H9 (cell line): ENCODE measurements at regions not wholly inside any gene's neighbourhood (a gene's known extent, or its start where the extent isn't known, plus 50 kb on each side); places are given as distances from the start of the nearest gene placed in this dataset.

Experiments used
- DNase-seq: peaks from one replicate; pipeline ENCODE4 v3.0.0-alpha.2; 2017
- H2AFZ ChIP-seq: one replicate; pipeline ENCODE4 v1.6.1; 2013; ENCODE audit warnings: mild to moderate bottlenecking, low read length, control low read depth, moderate library complexity
- H2AK5ac ChIP-seq: 2 replicates; pipeline ENCODE4 v1.6.1; 2013; ENCODE audit warnings: low read length, control low read depth, mixed read lengths; ENCODE audit not compliant: insufficient read length
- H2BK120ac ChIP-seq: one replicate; pipeline ENCODE4 v1.6.1; 2013; ENCODE audit warnings: low read depth, mild to moderate bottlenecking, low read length, control low read depth, inconsistent platforms; ENCODE audit not compliant: poor library complexity, severe bottlenecking
- H2BK12ac ChIP-seq: 2 replicates; pipeline ENCODE4 v1.6.1; 2013; ENCODE audit warnings: low read length, control low read depth, mixed read lengths, low read depth; ENCODE audit not compliant: insufficient read length
- H2BK15ac ChIP-seq: 2 replicates; pipeline ENCODE4 v1.6.1; 2013; ENCODE audit warnings: low read depth, low read length, control low read depth
- H2BK20ac ChIP-seq: one replicate; pipeline ENCODE4 v1.6.1; 2013; ENCODE audit warnings: low read depth, mild to moderate bottlenecking, low read length, control low read depth, inconsistent platforms; ENCODE audit not compliant: poor library complexity, severe bottlenecking
- H2BK5ac ChIP-seq: 2 replicates; pipeline ENCODE4 v1.6.1; 2013; ENCODE audit warnings: low read length, control low read depth, mixed read lengths; ENCODE audit not compliant: insufficient read length
- H3K14ac ChIP-seq: 2 replicates; pipeline ENCODE4 v1.6.1; 2013; ENCODE audit warnings: low read length, control low read depth; ENCODE audit not compliant: insufficient read depth
- H3K18ac ChIP-seq: 2 replicates; pipeline ENCODE4 v1.6.1; 2013; ENCODE audit warnings: low read depth, mild to moderate bottlenecking, mixed read lengths, low read length, control low read depth; ENCODE audit not compliant: insufficient read length
- H3K23ac ChIP-seq: 2 replicates; pipeline ENCODE4 v1.6.1; 2013; ENCODE audit warnings: low read length, control low read depth, mixed read lengths, low read depth; ENCODE audit not compliant: insufficient read length
- H3K23me2 ChIP-seq: 2 replicates; pipeline ENCODE4 v1.6.1; 2013; ENCODE audit warnings: low read depth, mild to moderate bottlenecking, mixed read lengths, low read length, control low read depth; ENCODE audit not compliant: insufficient read length, poor library complexity, severe bottlenecking
- H3K27ac ChIP-seq: 2 replicates; pipeline ENCODE4 v1.5.1; 2013; ENCODE audit warnings: low read length, control low read depth, mixed read lengths, low read depth; ENCODE audit not compliant: insufficient read length
- H3K27me3 ChIP-seq: 2 replicates; pipeline ENCODE4 v1.6.1; 2013; ENCODE audit warnings: low read length, control low read depth, inconsistent platforms; ENCODE audit not compliant: insufficient read depth
- H3K4ac ChIP-seq: 2 replicates; pipeline ENCODE4 v1.6.1; 2013; ENCODE audit warnings: low read depth, mild to moderate bottlenecking, control low read depth, inconsistent platforms, low read length, moderate library complexity
- H3K4me1 ChIP-seq: 2 replicates; pipeline ENCODE4 v1.6.1; 2013; ENCODE audit warnings: low read length, control low read depth, inconsistent platforms; ENCODE audit not compliant: insufficient read depth
- H3K4me2 ChIP-seq: 2 replicates; pipeline ENCODE4 v1.6.1; 2013; ENCODE audit warnings: low read length, control low read depth, mixed read lengths; ENCODE audit not compliant: insufficient read length, insufficient read depth
- H3K56ac ChIP-seq: 2 replicates; pipeline ENCODE4 v1.6.1; 2013; ENCODE audit warnings: low read depth, mild to moderate bottlenecking, mixed read lengths, low read length, control low read depth; ENCODE audit not compliant: insufficient read length
- H3K79me1 ChIP-seq: 2 replicates; pipeline ENCODE4 v1.6.1; 2013; ENCODE audit warnings: low read depth, mild to moderate bottlenecking, moderate library complexity, low read length, control low read depth, inconsistent platforms; ENCODE audit not compliant: insufficient read depth, poor library complexity, severe bottlenecking
- H3K79me2 ChIP-seq: 2 replicates; pipeline ENCODE4 v1.6.1; 2013; ENCODE audit warnings: low read length, control low read depth, inconsistent platforms; ENCODE audit not compliant: insufficient read depth
- H3K9ac ChIP-seq: 2 replicates; pipeline ENCODE4 v1.6.1; 2013; ENCODE audit warnings: low read length, control low read depth, mixed read lengths; ENCODE audit not compliant: insufficient read length; ENCODE audit errors: extremely low read depth
- H3K9me3 ChIP-seq: one replicate; pipeline ENCODE4 v1.6.1; 2013; ENCODE audit warnings: low read depth, low read length, inconsistent platforms; ENCODE audit not compliant: control insufficient read depth
- H3T11ph ChIP-seq: one replicate; pipeline ENCODE4 v1.6.1; 2013; ENCODE audit warnings: mild to moderate bottlenecking, low read length, control low read depth, inconsistent platforms
- H4K20me1 ChIP-seq: one replicate; pipeline ENCODE4 v1.6.1; 2013; ENCODE audit not compliant: control insufficient read depth, insufficient read length, insufficient read depth
- H4K5ac ChIP-seq: 2 replicates; pipeline ENCODE4 v1.6.1; 2013; ENCODE audit warnings: low read depth, mild to moderate bottlenecking, mixed read lengths, low read length, control low read depth; ENCODE audit not compliant: insufficient read length
- H4K8ac ChIP-seq: replicated peaks from 2 replicates; pipeline ENCODE4 v1.6.1; 2013; ENCODE audit warnings: low read length, control low read depth, mixed read lengths, low read depth; ENCODE audit not compliant: insufficient read length
- H4K91ac ChIP-seq: 2 replicates; pipeline ENCODE4 v1.6.1; 2013; ENCODE audit warnings: low read depth, mild to moderate bottlenecking, moderate library complexity, mixed read lengths, low read length, control low read depth; ENCODE audit not compliant: insufficient read length
- H3K27ac Mint-ChIP-seq, 3 experiments: 2 replicates in 2 of 3; 3 replicates in 1 of 3; pipeline ENCODE4 v1.8.0; 2020 to 2021; ENCODE audit warnings: mixed read lengths in 3 of 3, mild to moderate bottlenecking in 1 of 3, moderate library complexity in 1 of 3
- H3K27me3 Mint-ChIP-seq: 2 replicates; pipeline ENCODE4 v1.8.0; 2021; ENCODE audit warnings: low read depth, mild to moderate bottlenecking, moderate library complexity, mixed read lengths
- H3K36me3 Mint-ChIP-seq, 3 experiments: 2 replicates in 2 of 3; 3 replicates in 1 of 3; pipeline ENCODE4 v1.8.0; 2020 to 2021; ENCODE audit warnings: low read depth in 3 of 3, mixed read lengths in 3 of 3; ENCODE audit not compliant: insufficient read depth in 1 of 3
- H3K4me1 Mint-ChIP-seq, 2 experiments: 2 replicates each; pipeline ENCODE4 v1.8.0; 2020; ENCODE audit warnings: mixed read lengths in 2 of 2
- H3K4me3 Mint-ChIP-seq, 2 experiments: 2 replicates in 1 of 2; 3 replicates in 1 of 2; pipeline ENCODE4 v1.8.0; 2020 to 2021; ENCODE audit warnings: mild to moderate bottlenecking in 2 of 2, mixed read lengths in 2 of 2, moderate library complexity in 1 of 2
- H3K9me3 Mint-ChIP-seq, 2 experiments: 2 replicates in 1 of 2; 3 replicates in 1 of 2; pipeline ENCODE4 v1.8.0; 2020; ENCODE audit warnings: mild to moderate bottlenecking in 2 of 2, mixed read lengths in 2 of 2, moderate library complexity in 1 of 2
- CTCF ChIP-seq: fragments of 200-600 bp; sonication (generic); conservative IDR thresholded peaks from 3 replicates; pipeline ENCODE4 v1.8.0; 2021; ENCODE audit warnings: antibody characterized with exemption, mild to moderate bottlenecking
- WGBS: extraction: QIAGEN DNeasy Blood & Tissue Kit; methylation state at CpG from one replicate; pipeline ENCODE4 v1.1.7; 2013; ENCODE audit warnings: missing lambda C conversion rate, low lambda C conversion rate, mixed read lengths; ENCODE audit not compliant: insufficient read length; ENCODE audit errors: extremely low coverage; 5-methylcytosine and 5-hydroxymethylcytosine counted together

- Histone ChIP-seq H3K4me1 (no peaks in the 10 kb centered on the region), H3K23ac (no peak overlapping the region), H3K4ac (no peak overlapping the region), H3K79me1 (no peaks in the 10 kb centered on the region), H3K9me3 (no peaks in the 10 kb centered on the region), H3K18ac (no peak overlapping the region), H2BK12ac (no peak overlapping the region), H3K9ac (no peak overlapping the region), H4K5ac (no peak overlapping the region), H3K27ac (no peak overlapping the region), H2BK5ac (no peak overlapping the region), H2AK5ac (no peak overlapping the region), H3K79me2 (no peaks in the 10 kb centered on the region), H3K56ac (no peak overlapping the region), H3K27me3 (no peaks in the 10 kb centered on the region), H4K8ac (no peak overlapping the region), H3K14ac (no peak overlapping the region), H2BK15ac (no peak overlapping the region), H4K20me1 (no peaks in the 10 kb centered on the region), H2AFZ (no peak overlapping the region), H3K4me2 (no peak overlapping the region), H2BK120ac (no peak overlapping the region), H2BK20ac (no peak overlapping the region), H3K23me2 (no peaks in the 10 kb centered on the region), H3T11ph (no peak overlapping the region), H4K91ac (no peak overlapping the region)
- WGBS, result no CpG with 5 or more reads among the region's 4 CpGs
- Mint-ChIP-seq H3K27ac (no peak overlapping the region), H3K4me3 (no peak overlapping the region), H3K4me1 (peaks cover 0 to 3% of the 10 kb centered on the region in 2 experiments; a peak in 1 of 4 replicates), H3K9me3 (no peaks in the 10 kb centered on the region; a peak in 3 of 5 replicates), H3K36me3 (peaks cover 0 to 6% (median 0%) of the 10 kb centered on the region in 3 experiments; a peak in 4 of 7 replicates), H3K27me3 (no peaks in the 10 kb centered on the region)
- no peak for DNase-seq
- TF ChIP-seq CTCF, result no peak
These were observed 1579.6 kb upstream of the SLC10A2 start for GRCh38 chr13:104645786-104646185.
